Motor neuron (in vitro differentiated cells): ENCODE measurements at regions not wholly inside any gene's neighbourhood (a gene's known extent, or its start where the extent isn't known, plus 50 kb on each side); places are given as distances from the start of the nearest gene placed in this dataset.

Source experiments
- ATAC-seq, 8 experiments: fragments of 200-7000 bp; cut with Tn5 transposase; replicated peaks in 6 of 8; 2 replicates each; pipeline ENCODE4 v1.8.0; 2021; ENCODE audit warnings: mild to moderate bottlenecking in 8 of 8, moderate library complexity in 8 of 8
- H3K27ac ChIP-seq, 2 donors: fragments of 250-450 bp; sonication (Bioruptor Pico); 2 replicates each; pipeline ENCODE4 v1.9.0; 2021; ENCODE audit warnings: antibody characterized with exemption in 2 of 2, mild to moderate bottlenecking in 2 of 2, moderate library complexity in 1 of 2
- H3K4me1 ChIP-seq, 2 donors: fragments of 250-450 bp; sonication (Bioruptor Pico); replicated peaks in 1 of 2; 2 replicates each; pipeline ENCODE4 v1.6.1; 2021; ENCODE audit warnings: antibody characterized with exemption in 2 of 2, mild to moderate bottlenecking in 2 of 2, moderate library complexity in 1 of 2
- H3K4me3 ChIP-seq, 5 donors: fragments of 250-450 bp; sonication (Bioruptor Pico); 2 replicates each; pipeline ENCODE4 v1.9.0; 2021; ENCODE audit warnings: antibody characterized with exemption in 5 of 5, mild to moderate bottlenecking in 5 of 5, moderate library complexity in 4 of 5
- WGBS, 10 experiments: fragments of 450-650 bp; shearing (Covaris generic); methylation state at CpG; one replicate each; pipeline ENCODE4 v1.0.0; 2022; 5-methylcytosine and 5-hydroxymethylcytosine counted together
- in situ Hi-C, 9 experiments: fragments of 400-800 bp; cut with MboI; loops; one replicate each; pipeline ENCODE4 v1.15.0; 2021; ENCODE audit warnings: low sequenced_read_pairs in 9 of 9, low pct_unique_long_range_greater_than_20kb in 2 of 9; ENCODE audit not compliant: unreplicated experiment in 9 of 9

DNA sequence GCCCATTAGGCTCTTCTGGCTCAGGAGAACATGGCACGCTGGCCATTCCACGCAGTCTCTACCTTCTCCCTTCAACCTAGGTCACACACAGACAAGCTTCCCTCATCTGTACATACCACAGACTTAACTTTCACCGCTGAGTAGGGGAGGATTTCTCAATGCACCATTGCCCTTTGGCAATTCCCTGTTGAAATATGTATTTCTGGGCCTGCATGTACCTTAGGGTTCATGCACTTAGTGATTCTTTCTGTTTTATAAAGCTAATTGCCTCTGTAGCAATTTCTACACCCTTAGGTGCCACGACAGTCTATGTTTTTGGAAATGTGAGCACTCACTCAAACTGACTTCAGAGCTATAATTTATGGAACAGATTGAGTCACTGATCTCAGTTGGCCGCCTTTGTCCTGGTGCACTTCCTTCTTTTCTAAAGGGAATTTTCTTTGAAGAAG lies 253.8 kb upstream of the PRDM1 start:
- Histone ChIP-seq H3K4me3 (no peak overlapping the region), H3K4me1 (no peaks in the 10 kb centered on the region), H3K27ac (no peak overlapping the region)
- 70 to 100% (median 91%) methylated on average over 1 to 5 of the region's 5 CpGs; no CpG with 5 or more reads in 2 of the 10 experiments for WGBS, 10 experiments
- ATAC-seq = peak in 1 of 8 experiments; percentile 77
- in situ Hi-C loops = no loop called here

DNA sequence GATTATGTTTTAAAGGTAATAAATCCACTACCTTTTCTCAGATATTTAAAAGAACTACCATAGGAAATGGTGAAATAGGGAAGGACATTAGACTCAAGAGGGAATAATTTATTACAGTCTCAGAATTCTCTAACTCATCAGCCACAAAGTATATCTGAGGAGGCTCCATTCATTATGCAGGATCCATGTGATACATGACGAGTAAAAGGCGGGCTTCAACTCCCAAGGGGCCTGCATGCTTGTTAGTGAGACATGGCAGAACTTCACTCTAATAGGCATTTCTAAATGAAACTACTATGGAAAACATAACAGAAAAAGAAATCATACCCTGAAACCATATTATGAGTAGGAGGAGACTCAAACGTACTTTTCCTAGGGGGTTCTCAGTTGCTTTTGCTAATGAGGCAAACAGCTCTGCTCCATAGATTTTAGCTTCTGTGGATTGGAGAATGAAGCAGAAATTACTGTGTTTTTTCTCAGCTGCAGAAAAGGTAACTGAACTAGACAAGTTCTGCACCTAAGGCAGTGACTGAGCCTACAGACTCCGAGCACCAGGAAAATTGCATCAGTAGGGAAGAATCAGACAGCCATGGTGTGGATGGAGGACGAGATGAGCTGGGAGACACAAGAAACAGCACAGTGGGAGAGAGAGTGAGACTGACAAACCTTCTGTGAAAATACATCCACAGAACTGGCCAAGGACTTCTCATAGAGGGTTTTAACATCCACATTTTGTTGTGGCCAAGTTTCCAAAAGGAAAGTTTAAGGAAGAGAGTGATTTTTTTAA lies 254.6 kb upstream of the PRDM1 start:
- Histone ChIP-seq H3K4me3 (no peak overlapping the region), H3K4me1 (no peaks in the 10 kb centered on the region), H3K27ac (no peak overlapping the region)
- WGBS, 10 experiments = 54 to 100% (median 80%) methylated on average over 1 to 5 of the region's 5 CpGs; no CpG with 5 or more reads in 2 of the 10 experiments
- peak in 5 of 8 experiments; percentile 44 to 96 (median 93) for ATAC-seq
- in situ Hi-C loops = no loop called here

DNA sequence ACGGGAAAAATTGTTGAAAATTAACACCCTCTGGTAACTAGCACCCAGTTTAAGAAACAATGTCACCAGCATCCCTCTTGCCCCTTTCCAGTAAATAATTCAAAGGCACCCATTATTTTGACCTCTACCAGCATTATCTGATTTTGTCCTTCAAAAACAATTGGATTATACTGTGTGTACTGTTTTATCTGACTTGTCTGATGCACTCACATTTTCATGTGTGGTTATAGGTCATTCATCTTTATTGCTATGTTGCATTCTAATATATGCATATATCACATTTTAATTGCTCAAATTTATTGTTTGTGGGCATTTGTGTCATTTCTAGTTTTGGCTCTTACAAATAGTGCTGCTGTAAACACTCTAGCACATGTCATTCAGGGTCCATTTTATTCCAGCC lies 260.9 kb upstream of the PRDM1 start:
- H3K4me3 ChIP-seq = no peak overlapping the region
- 67 to 91% (median 85%) methylated on average over 1 of the region's 1 CpG; no CpG with 5 or more reads in 2 of the 10 experiments for WGBS, 10 experiments
- H3K4me1 ChIP-seq = no peaks in the 10 kb centered on the region
- in situ Hi-C loops = no loop called here
- no peak overlapping the region for H3K27ac ChIP-seq
- ATAC-seq = no peak

DNA sequence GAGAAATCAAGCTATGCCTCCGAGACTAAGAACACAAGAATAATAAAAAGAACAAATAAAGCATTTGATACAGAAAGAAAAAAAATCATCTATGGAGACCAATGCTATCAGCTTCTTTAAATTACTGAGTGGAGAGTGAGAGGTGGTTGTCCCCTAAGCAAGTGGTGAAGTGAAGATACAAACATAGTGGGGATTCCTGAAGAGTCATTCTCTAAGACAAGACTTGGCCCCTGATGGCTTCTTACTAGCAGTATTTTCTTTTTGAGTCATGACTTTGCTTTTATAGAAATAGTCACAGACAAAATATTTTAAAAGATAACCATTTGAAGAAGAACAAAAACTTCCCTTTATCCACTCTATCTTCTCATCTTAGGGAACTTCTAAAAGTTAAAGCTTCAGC lies 261.4 kb upstream of the PRDM1 start:
- 57 to 100% (median 100%) methylated on average over 1 of the region's 1 CpG; no CpG with 5 or more reads in 2 of the 10 experiments for WGBS, 10 experiments
- in situ Hi-C loops = no loop called here
- no peak for ATAC-seq
- no peak overlapping the region for H3K4me3 ChIP-seq
- H3K27ac ChIP-seq = no peak overlapping the region
- H3K4me1 ChIP-seq = no peaks in the 10 kb centered on the region

DNA sequence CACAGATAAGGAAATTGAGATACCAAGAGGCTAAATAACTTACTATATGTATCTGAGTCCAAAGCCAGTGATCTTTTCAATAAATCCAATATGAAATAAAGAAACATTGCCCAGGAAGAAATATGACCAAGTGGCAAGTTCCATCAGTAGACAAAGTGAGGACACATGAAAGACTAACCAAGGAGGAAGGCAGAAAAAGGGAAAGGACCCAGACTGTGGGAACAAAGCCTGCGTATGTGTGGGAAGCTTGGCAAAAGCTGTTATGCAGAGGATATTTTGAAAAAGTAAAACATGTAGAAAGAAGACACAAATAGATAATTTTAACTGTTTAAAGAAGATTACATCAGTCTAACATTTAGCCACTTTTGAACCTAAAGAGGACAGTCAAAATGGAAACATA lies 264.4 kb upstream of the PRDM1 start:
- no peak overlapping the region for H3K4me3 ChIP-seq
- no peak overlapping the region for H3K27ac ChIP-seq
- in situ Hi-C loops = no loop called here
- WGBS, 10 experiments = 88 to 100% (median 100%) methylated on average over 1 of the region's 1 CpG; no CpG with 5 or more reads in 2 of the 10 experiments
- ATAC-seq = no peak
- H3K4me1 ChIP-seq = no peaks in the 10 kb centered on the region

DNA sequence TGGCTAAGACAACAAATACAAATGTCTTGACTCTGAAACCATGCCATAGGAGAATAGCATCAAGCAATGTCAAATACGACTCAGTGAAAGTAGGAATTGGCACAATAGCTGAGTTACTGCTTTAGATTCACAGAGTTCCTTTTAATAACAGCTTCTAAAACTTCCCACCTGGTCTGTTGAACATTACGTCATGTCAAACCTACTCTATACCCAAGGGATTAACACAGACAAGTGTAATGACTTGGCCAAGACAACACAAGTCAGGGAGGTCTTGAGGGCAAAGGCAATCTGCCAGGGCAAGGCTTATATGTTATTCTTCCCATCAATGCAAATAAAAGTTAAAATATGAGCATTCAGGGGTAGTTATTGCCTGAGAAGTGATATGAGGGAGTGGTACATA lies 265.1 kb upstream of the PRDM1 start:
- H3K4me3 ChIP-seq = no peak overlapping the region
- H3K27ac ChIP-seq = no peak overlapping the region
- no peak for ATAC-seq
- in situ Hi-C loops = no loop called here
- no peaks in the 10 kb centered on the region for H3K4me1 ChIP-seq
- WGBS, 10 experiments = 33 to 100% (median 63%) methylated on average over 1 to 2 of the region's 2 CpGs

DNA sequence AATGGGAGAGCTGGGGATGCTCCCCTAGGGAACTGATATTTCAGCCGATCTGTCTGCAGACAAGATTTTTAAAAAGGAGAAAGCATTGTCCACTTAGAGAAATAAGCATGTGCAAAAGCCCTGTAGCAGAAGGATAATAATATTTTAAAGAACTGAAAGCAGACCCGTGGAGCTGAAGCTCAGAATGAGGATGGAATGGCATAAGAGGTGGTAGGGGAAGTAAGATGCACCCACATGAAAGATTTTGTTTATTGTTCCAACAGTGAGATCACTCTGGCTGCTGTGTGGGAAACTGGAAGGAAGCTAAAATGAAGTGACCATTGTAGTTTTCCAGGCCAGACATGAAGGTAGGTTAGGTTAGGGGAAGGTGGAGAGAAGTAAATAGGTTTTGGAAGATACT lies 266.4 kb upstream of the PRDM1 start:
- H3K4me3 ChIP-seq = no peak overlapping the region
- H3K4me1 ChIP-seq = no peaks in the 10 kb centered on the region
- 17 to 100% (median 77%) methylated on average over 1 to 2 of the region's 2 CpGs; no CpG with 5 or more reads in 2 of the 10 experiments for WGBS, 10 experiments
- ATAC-seq = no peak
- in situ Hi-C loops = no loop called here
- no peak overlapping the region for H3K27ac ChIP-seq

DNA sequence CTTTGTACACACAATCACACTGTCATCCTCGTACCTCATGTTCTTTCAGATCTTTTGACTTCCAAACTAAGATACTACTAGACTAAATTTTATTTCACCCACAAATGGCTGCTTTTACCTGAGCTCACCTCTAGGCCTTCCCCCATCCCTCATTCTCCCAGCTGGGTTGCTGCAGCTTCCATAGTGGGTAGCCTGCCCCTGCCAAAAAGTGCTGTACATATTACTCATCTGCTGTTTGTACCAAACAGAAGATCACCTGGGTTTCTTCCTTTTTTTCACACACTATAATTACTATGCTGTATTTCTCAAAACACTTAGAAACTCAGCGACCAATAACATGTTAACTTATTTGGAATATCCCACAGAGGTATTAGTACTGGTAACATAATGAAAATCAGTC lies 267.6 kb upstream of the PRDM1 start:
- Histone ChIP-seq H3K4me3 (no peak overlapping the region), H3K27ac (no peak overlapping the region), H3K4me1 (no peaks in the 10 kb centered on the region)
- ATAC-seq = no peak
- in situ Hi-C loops = no loop called here
- 26 to 91% (median 85%) methylated on average over 1 to 2 of the region's 2 CpGs; no CpG with 5 or more reads in 2 of the 10 experiments for WGBS, 10 experiments

DNA sequence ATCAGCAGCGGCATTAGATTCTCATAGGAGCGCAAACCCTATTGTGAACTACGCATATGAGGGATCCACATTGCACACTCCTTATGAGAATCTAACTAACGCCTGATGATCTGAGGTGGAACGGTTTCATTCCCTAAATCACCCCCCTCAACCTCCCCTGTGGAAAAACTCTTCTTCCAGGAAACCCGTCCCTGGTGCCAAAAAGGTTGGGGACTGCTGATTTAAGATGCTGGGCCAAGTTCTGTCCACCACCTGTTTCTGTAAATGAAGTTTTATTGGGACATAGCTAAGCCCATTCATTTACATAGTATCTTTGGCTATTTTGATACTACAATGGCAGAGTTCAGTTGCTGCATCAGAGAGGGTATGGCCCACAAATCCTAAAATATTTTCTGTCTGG lies 268.2 kb upstream of the PRDM1 start:
- H3K27ac ChIP-seq = no peak overlapping the region

DNA sequence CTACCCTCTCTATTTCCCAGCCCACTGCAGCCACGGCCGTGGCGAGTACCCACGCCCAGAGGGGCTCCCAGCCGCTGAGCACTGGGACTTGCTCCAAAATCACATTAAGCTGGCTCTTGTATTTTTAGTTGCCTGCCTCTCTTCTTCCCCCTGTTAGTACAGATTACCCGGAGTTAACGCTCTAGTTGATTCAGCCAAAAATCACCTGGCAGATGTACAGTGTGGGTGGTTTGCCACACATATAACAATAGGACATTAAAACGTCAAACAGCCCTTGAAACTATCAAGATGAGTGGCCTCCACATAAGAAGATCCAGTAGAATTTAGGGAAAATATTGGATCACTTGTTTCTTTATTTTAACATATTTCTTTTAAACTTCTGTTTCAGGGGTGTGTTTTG lies 268.8 kb upstream of the PRDM1 start:
- no peak for ATAC-seq

More for the DNA sequence above, 268.2 kb upstream of the PRDM1 start:
- no peak overlapping the region for H3K4me3 ChIP-seq
- in situ Hi-C loops = no loop called here
- no peaks in the 10 kb centered on the region for H3K4me1 ChIP-seq
- no peak for ATAC-seq
- WGBS, 10 experiments = 56 to 100% (median 87%) methylated on average over 1 to 6 of the region's 6 CpGs; no CpG with 5 or more reads in 3 of the 10 experiments

DNA sequence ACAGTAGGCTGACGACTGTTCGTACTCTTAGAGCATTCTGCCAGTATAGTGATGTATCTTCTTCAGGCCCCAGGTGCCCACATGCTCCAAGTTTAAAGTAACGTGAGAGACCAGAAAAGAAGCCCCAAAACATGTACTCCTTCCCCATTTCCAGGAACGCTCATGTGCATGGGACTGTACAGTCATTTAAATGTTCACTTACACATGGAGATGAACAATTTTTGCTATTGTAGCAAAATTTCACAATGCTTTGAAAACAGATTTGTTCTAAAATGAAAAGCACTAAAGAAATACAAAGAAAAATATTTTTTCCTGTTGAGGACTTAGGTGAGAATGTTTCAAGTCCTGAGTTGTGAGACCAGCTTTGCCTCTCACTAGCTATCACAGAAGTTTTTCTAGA lies 269.3 kb upstream of the PRDM1 start:
- Histone ChIP-seq H3K4me3 (no peak overlapping the region), H3K27ac (no peak overlapping the region), H3K4me1 (no peaks in the 10 kb centered on the region)
- ATAC-seq = no peak
- in situ Hi-C loops = no loop called here
- 52 to 94% (median 82%) methylated on average over 2 to 4 of the region's 4 CpGs for WGBS, 10 experiments

More for the DNA sequence above, 268.8 kb upstream of the PRDM1 start:
- H3K27ac ChIP-seq = no peak overlapping the region
- 85 to 100% (median 91%) methylated on average over 2 to 7 of the region's 8 CpGs; no CpG with 5 or more reads in 2 of the 10 experiments for WGBS, 10 experiments
- in situ Hi-C loops = no loop called here
- no peaks in the 10 kb centered on the region for H3K4me1 ChIP-seq
- H3K4me3 ChIP-seq = no peak overlapping the region

DNA sequence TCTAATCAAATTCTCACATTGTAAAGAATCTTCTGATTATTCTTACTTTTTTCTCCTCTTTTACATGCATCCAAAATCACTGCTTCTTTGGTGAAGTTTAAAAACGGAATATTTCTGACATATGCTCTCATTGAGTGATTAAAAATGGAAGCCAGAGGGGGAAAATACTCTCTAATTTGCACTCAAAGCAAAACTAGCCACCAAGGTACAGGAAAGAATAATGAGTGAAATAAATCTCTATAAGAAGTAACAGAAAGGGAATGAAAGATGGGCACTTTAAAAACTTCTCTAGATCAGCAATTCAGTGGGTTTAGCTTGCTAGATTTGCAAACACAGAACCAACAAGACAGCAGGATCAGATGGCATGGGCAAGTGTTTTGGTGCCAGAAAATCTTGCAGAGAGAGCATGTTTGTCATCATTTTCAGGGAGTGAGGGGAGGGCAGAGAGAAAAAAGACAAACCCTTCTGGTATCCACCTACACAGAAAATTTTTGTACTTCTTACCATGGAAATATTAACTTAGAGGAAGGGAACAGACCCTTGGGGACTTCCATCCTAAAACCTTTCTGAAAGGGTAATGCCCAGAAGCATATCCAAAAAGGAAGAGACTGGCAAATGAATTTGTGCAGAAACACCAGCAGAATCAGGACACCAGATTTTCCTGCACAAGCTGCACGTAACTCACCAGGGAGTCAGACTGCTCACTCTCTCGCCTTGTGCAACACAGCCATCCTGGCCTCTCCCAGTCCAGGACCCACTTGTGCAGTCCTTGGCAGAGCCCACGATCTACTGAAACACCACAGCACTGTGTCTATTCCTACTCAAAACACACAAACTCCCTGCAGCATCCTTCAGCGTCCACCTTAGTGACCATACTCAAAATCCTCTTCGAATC lies 270.2 kb upstream of the PRDM1 start:
- no peak overlapping the region for H3K27ac ChIP-seq
- no peak overlapping the region for H3K4me3 ChIP-seq
- WGBS, 10 experiments = 36 to 83% (median 71%) methylated on average over 1 to 6 of the region's 6 CpGs
- ATAC-seq = no peak
- in situ Hi-C loops = no loop called here
- H3K4me1 ChIP-seq = no peaks in the 10 kb centered on the region
